ENCODE measurements at regions not wholly inside any gene's neighbourhood (a gene's known extent, or its start where the extent isn't known, plus 50 kb on each side); places are given as distances from the start of the nearest gene placed in this dataset.

DNA sequence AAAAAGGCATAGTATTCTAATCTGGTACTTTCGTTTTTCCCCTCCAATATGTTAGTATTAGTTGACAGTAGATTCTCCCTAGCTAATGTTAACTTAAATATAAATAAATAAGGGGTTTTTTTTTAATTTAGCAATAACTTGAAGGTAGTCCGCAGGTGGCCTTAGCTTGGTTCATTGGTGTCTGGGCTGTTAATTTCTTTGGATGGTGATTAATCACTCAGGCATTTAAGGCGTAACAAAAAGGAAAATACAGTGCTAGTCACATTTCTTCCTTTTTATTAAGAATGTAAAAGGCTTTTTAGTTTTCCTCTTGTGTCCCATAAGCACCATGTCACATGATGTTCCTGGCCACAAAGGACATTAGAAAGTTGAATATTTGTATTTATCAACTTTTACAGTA is 161.0 kb upstream of the POT1 start:
- TF ChIP-seq, protein P1, sequence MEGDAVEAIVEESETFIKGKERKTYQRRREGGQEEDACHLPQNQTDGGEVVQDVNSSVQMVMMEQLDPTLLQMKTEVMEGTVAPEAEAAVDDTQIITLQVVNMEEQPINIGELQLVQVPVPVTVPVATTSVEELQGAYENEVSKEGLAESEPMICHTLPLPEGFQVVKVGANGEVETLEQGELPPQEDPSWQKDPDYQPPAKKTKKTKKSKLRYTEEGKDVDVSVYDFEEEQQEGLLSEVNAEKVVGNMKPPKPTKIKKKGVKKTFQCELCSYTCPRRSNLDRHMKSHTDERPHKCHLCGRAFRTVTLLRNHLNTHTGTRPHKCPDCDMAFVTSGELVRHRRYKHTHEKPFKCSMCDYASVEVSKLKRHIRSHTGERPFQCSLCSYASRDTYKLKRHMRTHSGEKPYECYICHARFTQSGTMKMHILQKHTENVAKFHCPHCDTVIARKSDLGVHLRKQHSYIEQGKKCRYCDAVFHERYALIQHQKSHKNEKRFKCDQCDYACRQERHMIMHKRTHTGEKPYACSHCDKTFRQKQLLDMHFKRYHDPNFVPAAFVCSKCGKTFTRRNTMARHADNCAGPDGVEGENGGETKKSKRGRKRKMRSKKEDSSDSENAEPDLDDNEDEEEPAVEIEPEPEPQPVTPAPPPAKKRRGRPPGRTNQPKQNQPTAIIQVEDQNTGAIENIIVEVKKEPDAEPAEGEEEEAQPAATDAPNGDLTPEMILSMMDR (IDR thresholded peaks at IDR 0.05) = no peak
- no peak for TF ChIP-seq POLR2A (IDR thresholded peaks at IDR 0.05)

Measured in adrenal gland (tissue), 5 donors.